DOHH2 (cell line): ENCODE measurements at regions not wholly inside any gene's neighbourhood (a gene's known extent, or its start where the extent isn't known, plus 50 kb on each side); places are given as distances from the start of the nearest gene placed in this dataset.
"Not testable (repeated sequence)": the region's sequence is repeated elsewhere in the genome, so short reads cannot be mapped to it uniquely, and the experiment has no call there.

Experiments
- H3F3A ChIP-seq: fragments of 200-600 bp; sonication (generic), shearing (Covaris generic); 2 replicates; pipeline ENCODE4 v1.6.0; 2016; ENCODE audit warnings: antibody characterized with exemption, mild to moderate bottlenecking; ENCODE audit not compliant: control insufficient read depth, insufficient read depth
- H3K27ac ChIP-seq: fragments of 200-600 bp; sonication (generic); 2 replicates; pipeline ENCODE4 v1.5.1; 2014; ENCODE audit warnings: low read depth, mild to moderate bottlenecking, low read length, moderate library complexity
- H3K27me3 ChIP-seq: fragments of 200-600 bp; sonication (generic); 2 replicates; pipeline ENCODE4 v1.6.1; 2014; ENCODE audit warnings: mild to moderate bottlenecking, low read length, mixed read lengths; ENCODE audit not compliant: control insufficient read depth
- H3K36me3 ChIP-seq: fragments of 200-600 bp; sonication (generic); 2 replicates; pipeline ENCODE4 v1.6.1; 2014; ENCODE audit warnings: mild to moderate bottlenecking, low read length, moderate library complexity, mixed read lengths; ENCODE audit not compliant: control insufficient read depth
- H3K4me1 ChIP-seq: fragments of 200-600 bp; sonication (generic); 2 replicates; pipeline ENCODE4 v1.6.1; 2014; ENCODE audit warnings: mild to moderate bottlenecking, low read length, mixed read lengths; ENCODE audit not compliant: control insufficient read depth
- H3K4me2 ChIP-seq: fragments of 200-600 bp; sonication (generic); 2 replicates; pipeline ENCODE4 v1.6.0; 2014; ENCODE audit warnings: mild to moderate bottlenecking, low read length, moderate library complexity
- H3K4me3 ChIP-seq: fragments of 200-600 bp; sonication (generic); 2 replicates; pipeline ENCODE4 v1.5.1; 2014; ENCODE audit warnings: mild to moderate bottlenecking, low read length, mixed read lengths
- H3K79me2 ChIP-seq: fragments of 200-600 bp; sonication (generic); 2 replicates; pipeline ENCODE4 v1.6.1; 2014; ENCODE audit warnings: mild to moderate bottlenecking, low read length, mixed read lengths; ENCODE audit not compliant: control insufficient read depth
- H3K9me2 ChIP-seq: fragments of 200-600 bp; sonication (generic); replicated peaks from 2 replicates; pipeline ENCODE4 v1.6.1; 2014; ENCODE audit warnings: mild to moderate bottlenecking, low read length, mixed read lengths; ENCODE audit not compliant: control insufficient read depth
- H3K9me3 ChIP-seq: fragments of 200-600 bp; sonication (generic); 2 replicates; pipeline ENCODE4 v1.6.1; 2014; ENCODE audit warnings: antibody characterized with exemption, low read length, mixed read lengths; ENCODE audit not compliant: control insufficient read depth, insufficient read depth
- H4K20me1 ChIP-seq: fragments of 200-600 bp; sonication (generic); 2 replicates; pipeline ENCODE4 v1.6.0; 2014; ENCODE audit warnings: low read depth, mild to moderate bottlenecking, antibody characterized with exemption, low read length, moderate library complexity; ENCODE audit not compliant: control insufficient read depth, insufficient read depth
- EZH2phosphoT487 ChIP-seq: fragments of 200-600 bp; sonication (generic); IDR thresholded peaks from 2 replicates; pipeline ENCODE4 v1.6.1; 2017; ENCODE audit warnings: borderline replicate concordance, mild to moderate bottlenecking, antibody characterized with exemption, low read length, moderate library complexity, mixed read lengths
- TF ChIP-seq, protein P1 (sequence below): fragments of 200-600 bp; sonication (generic); IDR thresholded peaks from one replicate; pipeline ENCODE4 v1.5.1; 2014; ENCODE audit warnings: antibody characterized with exemption, mild to moderate bottlenecking, low read depth, low read length; ENCODE audit not compliant: poor library complexity, severe bottlenecking

DNA sequence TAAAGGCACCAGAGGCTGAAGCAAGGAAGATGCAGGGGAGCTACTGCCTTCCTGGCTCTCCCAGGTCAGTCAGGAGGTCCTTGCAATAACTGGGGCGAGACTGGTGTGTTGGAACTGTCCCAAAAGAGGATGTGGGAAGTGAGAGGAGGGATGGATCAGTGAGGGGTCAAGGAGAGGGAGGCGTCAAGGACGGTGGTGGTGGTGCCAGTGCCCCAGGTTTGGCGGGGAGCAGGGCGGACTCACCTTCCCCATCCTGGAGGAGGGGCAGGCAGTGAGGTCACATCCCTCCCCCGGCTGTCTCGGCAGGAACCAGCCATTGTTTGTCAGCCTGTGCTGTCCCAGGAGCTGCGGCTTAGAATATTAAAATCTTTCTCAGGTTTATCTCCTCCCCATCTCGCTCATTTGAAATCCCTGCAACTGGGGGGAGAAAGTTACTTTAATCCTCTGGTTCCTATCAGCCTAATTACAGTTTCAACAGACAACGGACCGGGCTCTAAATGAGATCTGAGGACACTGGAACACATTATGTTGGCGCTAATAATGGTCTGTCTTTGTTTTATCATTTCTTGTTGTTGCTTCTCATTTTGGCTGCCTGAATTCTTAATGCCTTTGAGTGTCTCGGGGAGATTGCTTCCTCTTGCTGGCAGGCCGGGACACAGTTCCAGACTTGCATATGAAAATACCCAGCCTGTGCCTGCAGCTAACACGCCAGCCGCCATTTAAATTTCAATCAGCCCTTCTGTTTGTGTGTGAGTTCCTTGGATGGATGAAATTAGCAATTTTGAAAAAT is 387.5 kb downstream of the RPS24 start:
- TF ChIP-seq EZH2phosphoT487, result no peak
- TF ChIP-seq, protein P1, sequence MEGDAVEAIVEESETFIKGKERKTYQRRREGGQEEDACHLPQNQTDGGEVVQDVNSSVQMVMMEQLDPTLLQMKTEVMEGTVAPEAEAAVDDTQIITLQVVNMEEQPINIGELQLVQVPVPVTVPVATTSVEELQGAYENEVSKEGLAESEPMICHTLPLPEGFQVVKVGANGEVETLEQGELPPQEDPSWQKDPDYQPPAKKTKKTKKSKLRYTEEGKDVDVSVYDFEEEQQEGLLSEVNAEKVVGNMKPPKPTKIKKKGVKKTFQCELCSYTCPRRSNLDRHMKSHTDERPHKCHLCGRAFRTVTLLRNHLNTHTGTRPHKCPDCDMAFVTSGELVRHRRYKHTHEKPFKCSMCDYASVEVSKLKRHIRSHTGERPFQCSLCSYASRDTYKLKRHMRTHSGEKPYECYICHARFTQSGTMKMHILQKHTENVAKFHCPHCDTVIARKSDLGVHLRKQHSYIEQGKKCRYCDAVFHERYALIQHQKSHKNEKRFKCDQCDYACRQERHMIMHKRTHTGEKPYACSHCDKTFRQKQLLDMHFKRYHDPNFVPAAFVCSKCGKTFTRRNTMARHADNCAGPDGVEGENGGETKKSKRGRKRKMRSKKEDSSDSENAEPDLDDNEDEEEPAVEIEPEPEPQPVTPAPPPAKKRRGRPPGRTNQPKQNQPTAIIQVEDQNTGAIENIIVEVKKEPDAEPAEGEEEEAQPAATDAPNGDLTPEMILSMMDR, result no peak
- no peaks in the 10 kb centered on the region for H3K79me2 ChIP-seq
- H3K4me1 ChIP-seq, result no peaks in the 10 kb centered on the region
- H3K27ac ChIP-seq, result no peak overlapping the region
- no peaks in the 10 kb centered on the region for H4K20me1 ChIP-seq
- no peaks in the 10 kb centered on the region for H3K9me3 ChIP-seq
- H3K9me2 ChIP-seq, result no peaks in the 10 kb centered on the region
- no peaks in the 10 kb centered on the region for H3K36me3 ChIP-seq
- 0 out of 2 replicates have a peak, but pooled peaks cover 3% of the 10 kb centered on the region for H3K27me3 ChIP-seq
- H3K4me3 ChIP-seq, result no peak overlapping the region
- no peaks in the 10 kb centered on the region for H3F3A ChIP-seq
- H3K4me2 ChIP-seq, result no peak overlapping the region

DNA sequence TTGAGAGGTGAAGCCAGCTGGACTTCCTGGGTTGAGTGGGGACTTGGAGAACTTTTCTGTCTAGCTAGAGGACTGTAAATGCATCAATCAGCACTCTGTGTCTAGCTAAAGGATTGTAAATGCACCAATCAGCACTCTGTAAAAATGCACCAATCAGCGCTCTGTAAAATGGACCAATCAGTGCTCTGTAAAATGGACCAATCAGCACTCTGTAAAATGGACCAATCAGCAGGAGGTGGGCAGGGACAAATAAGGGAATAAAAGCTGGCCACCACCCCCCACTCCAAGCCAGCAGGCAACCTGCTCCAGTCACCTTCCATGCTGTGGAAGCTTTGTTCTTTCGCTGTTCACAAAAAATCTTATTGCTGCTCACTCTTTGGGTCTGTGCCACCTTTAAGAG is 390.4 kb downstream of the RPS24 start:
- H3K4me2 ChIP-seq, result not testable (repeated sequence)

DNA sequence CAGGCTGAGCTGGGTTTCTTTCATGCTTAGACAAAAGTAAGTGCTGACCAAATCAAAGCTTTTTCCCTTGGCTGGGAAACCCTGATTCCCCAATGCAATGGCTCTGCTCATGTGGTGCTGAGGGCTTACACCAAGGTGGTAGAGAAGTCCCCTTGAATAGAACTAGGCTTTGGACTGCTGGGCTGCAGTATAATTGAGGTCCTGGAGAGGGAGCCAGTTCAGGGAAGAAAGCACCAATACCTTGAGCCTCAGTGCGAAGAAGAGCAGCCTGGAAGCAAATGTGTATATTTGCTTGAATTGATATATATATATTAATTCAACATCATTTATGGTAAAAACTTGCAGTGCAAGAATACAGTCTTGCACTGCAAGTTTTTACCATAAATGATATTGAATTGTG is 391.1 kb downstream of the RPS24 start:
- no peaks in the 10 kb centered on the region for H3K4me1 ChIP-seq
- H3K4me2 ChIP-seq, result no peak overlapping the region
- no peaks in the 10 kb centered on the region for H3F3A ChIP-seq
- H3K9me2 ChIP-seq, result no peaks in the 10 kb centered on the region
- peaks cover 14% of the 10 kb centered on the region for H3K27me3 ChIP-seq
- TF ChIP-seq, protein P1, result no peak
- TF ChIP-seq EZH2phosphoT487, result no peak
- no peak overlapping the region for H3K4me3 ChIP-seq
- no peaks in the 10 kb centered on the region for H4K20me1 ChIP-seq
- no peaks in the 10 kb centered on the region for H3K79me2 ChIP-seq
- H3K27ac ChIP-seq, result no peak overlapping the region
- H3K36me3 ChIP-seq, result no peaks in the 10 kb centered on the region
- H3K9me3 ChIP-seq, result no peaks in the 10 kb centered on the region

More for the DNA sequence above, 390.4 kb downstream of the RPS24 start:
- not testable (repeated sequence) for H3K27ac ChIP-seq, H3K9me3 ChIP-seq, H3K9me2 ChIP-seq, H4K20me1 ChIP-seq, H3K36me3 ChIP-seq, H3K27me3 ChIP-seq, H3K79me2 ChIP-seq, H3K4me3 ChIP-seq, H3K4me1 ChIP-seq, H3F3A ChIP-seq

DNA sequence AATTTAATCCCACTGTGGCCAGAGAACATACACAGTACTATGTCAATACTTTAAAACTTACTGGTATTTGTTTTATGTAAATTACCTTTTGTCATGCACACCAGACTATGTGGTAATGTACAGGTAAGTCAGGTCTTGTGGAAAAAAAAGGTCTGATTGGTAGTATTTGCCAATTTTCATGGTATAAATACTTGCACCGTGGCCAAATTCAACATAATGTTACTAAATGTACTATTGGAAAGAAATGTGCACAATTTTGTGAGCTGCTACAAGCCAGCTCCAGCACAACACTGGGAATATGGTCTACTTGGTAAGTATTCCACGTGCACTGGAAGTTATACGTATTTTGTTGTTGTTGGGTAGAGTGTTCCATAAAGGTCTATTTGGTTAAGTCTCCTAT is 392.5 kb downstream of the RPS24 start:
- Histone ChIP-seq H3K4me3 (no peak overlapping the region), H3F3A (no peaks in the 10 kb centered on the region), H3K27me3 (peaks cover 18% of the 10 kb centered on the region), H3K9me2 (no peaks in the 10 kb centered on the region), H3K4me1 (no peaks in the 10 kb centered on the region), H3K27ac (no peak overlapping the region), H3K79me2 (no peaks in the 10 kb centered on the region), H3K4me2 (no peak overlapping the region), H3K36me3 (no peaks in the 10 kb centered on the region), H4K20me1 (no peaks in the 10 kb centered on the region), H3K9me3 (no peaks in the 10 kb centered on the region)
- TF ChIP-seq, protein P1, result no peak
- TF ChIP-seq EZH2phosphoT487, result no peak
